SK-N-SH (cell line): ENCODE measurements at regions not wholly inside any gene's neighbourhood (a gene's known extent, or its start where the extent isn't known, plus 50 kb on each side); places are given as distances from the start of the nearest gene placed in this dataset.

ENCODE experiments used
- CTCF ChIA-PET: fragments of 300-600, 350-600 bp; formaldehyde crosslinking; extraction: SDS; loops from one replicate; lab custom pipeline; 2021; lab: Yijun Ruan, JAX
- POLR2A ChIA-PET: fragments of 350-600 bp; sonication (Branson Sonifier 250); formaldehyde crosslinking; extraction: SDS; loops from one replicate; lab custom pipeline; 2020; ENCODE audit warnings: antibody characterized with exemption, inconsistent platforms; lab: Yijun Ruan, JAX
- DNase-seq: peaks from one replicate; pipeline ENCODE4 v3.0.0; 2012
- H2AFZ ChIP-seq: fragments of 200-600 bp; sonication (generic); 2 replicates; pipeline ENCODE4 v1.8.1; 2016; ENCODE audit warnings: antibody characterized with exemption, mild to moderate bottlenecking, low read depth
- H3F3A ChIP-seq: fragments of 200-600 bp; sonication (generic); replicated peaks from 2 replicates; pipeline ENCODE3; 2016; ENCODE audit warnings: antibody characterized with exemption, mild to moderate bottlenecking; ENCODE audit not compliant: insufficient read depth
- H3K27ac ChIP-seq, 2 experiments: fragments of 200-500 bp in 1 of 2; fragments of 200-600 bp in 1 of 2; sonication (Bioruptor generic) in 1 of 2; sonication (generic), shearing (Covaris generic) in 1 of 2; 2 replicates each; pipeline versions ENCODE4 v1.5.1 to v1.6.1; 2014 to 2016; ENCODE audit warnings: low read depth in 2 of 2, inconsistent platforms in 1 of 2, low read length in 1 of 2, mild to moderate bottlenecking in 1 of 2, mixed read lengths in 1 of 2
- H3K27me3 ChIP-seq: fragments of 200-600 bp; sonication (generic), shearing (Covaris generic); 2 replicates; pipeline ENCODE4 v1.6.1; 2016; ENCODE audit warnings: mixed run types; ENCODE audit not compliant: insufficient read depth
- H3K36me3 ChIP-seq, 2 experiments: fragments of 200-500 bp in 1 of 2; fragments of 200-600 bp in 1 of 2; sonication (Bioruptor generic) in 1 of 2; sonication (generic) in 1 of 2; replicated peaks in 1 of 2; 2 replicates each; pipeline versions ENCODE3 to v1.5.1; 2014 to 2016; ENCODE audit warnings: low read length in 1 of 2, mild to moderate bottlenecking in 1 of 2; ENCODE audit not compliant: insufficient read depth in 2 of 2, control insufficient read depth in 1 of 2
- H3K4me1 ChIP-seq, 2 experiments: fragments of 200-500 bp in 1 of 2; fragments of 200-600 bp in 1 of 2; sonication (Bioruptor generic) in 1 of 2; sonication (generic), shearing (Covaris generic) in 1 of 2; 2 replicates each; pipeline versions ENCODE4 v1.5.1 to v1.6.1; 2014 to 2016; ENCODE audit warnings: low read depth in 1 of 2, low read length in 1 of 2, mixed run types in 1 of 2; ENCODE audit not compliant: insufficient read depth in 2 of 2, control insufficient read depth in 1 of 2
- H3K4me2 ChIP-seq: fragments of 200-600 bp; sonication (generic), shearing (Covaris generic); 2 replicates; pipeline ENCODE4 v1.6.1; 2017; ENCODE audit warnings: mixed run types
- H3K4me3 ChIP-seq, 2 experiments: fragments of 200-500 bp in 1 of 2; fragments of 200-600 bp in 1 of 2; sonication (Bioruptor generic) in 1 of 2; sonication (generic), shearing (Covaris generic) in 1 of 2; 2 replicates each; pipeline versions ENCODE4 v1.5.1 to v1.8.1; 2014 to 2016; ENCODE audit warnings: low read depth in 2 of 2, inconsistent platforms in 1 of 2, low read length in 1 of 2, mild to moderate bottlenecking in 1 of 2, mixed read lengths in 1 of 2, moderate library complexity in 1 of 2
- H3K79me2 ChIP-seq: fragments of 200-600 bp; sonication (generic); 2 replicates; pipeline ENCODE4 v1.8.1; 2017; ENCODE audit warnings: mild to moderate bottlenecking; ENCODE audit not compliant: insufficient read depth
- H3K9ac ChIP-seq: fragments of 200-600 bp; sonication (generic); 2 replicates; pipeline ENCODE4 v1.6.1; 2017; ENCODE audit warnings: mixed run types
- H3K9me2 ChIP-seq: fragments of 200-600 bp; sonication (generic); 2 replicates; pipeline ENCODE4 v1.6.1; 2017; ENCODE audit warnings: mixed run types
- H3K9me3 ChIP-seq: fragments of 200-600 bp; sonication (generic); 2 replicates; pipeline ENCODE4 v1.6.1; 2017; ENCODE audit warnings: mixed run types, mild to moderate bottlenecking, moderate library complexity
- H4K20me1 ChIP-seq: fragments of 200-600 bp; sonication (generic); 2 replicates; pipeline ENCODE4 v1.6.1; 2017; ENCODE audit warnings: mild to moderate bottlenecking, mixed run types; ENCODE audit not compliant: insufficient read depth
- EZH2phosphoT487 ChIP-seq: fragments of 200-600 bp; sonication (generic); IDR thresholded peaks from 2 replicates; pipeline ENCODE4 v1.6.1; 2017; ENCODE audit warnings: low read depth, mixed run types, mild to moderate bottlenecking, antibody characterized with exemption, moderate library complexity, borderline replicate concordance
- FOXJ3 ChIP-seq: sonication (generic); formaldehyde crosslinking; IDR thresholded peaks from 2 replicates; pipeline ENCODE4 v1.5.1; 2020; ENCODE audit warnings: mild to moderate bottlenecking, missing genetic modification reagents
- NFIC ChIP-seq: IDR thresholded peaks from 2 replicates; pipeline ENCODE4 v1.4.0; 2012; ENCODE audit warnings: borderline replicate concordance
- RAD21 ChIP-seq: IDR thresholded peaks from 2 replicates; pipeline ENCODE4 v1.6.1; 2012; ENCODE audit warnings: mild to moderate bottlenecking, low read length
- TCF12 ChIP-seq: IDR thresholded peaks from 2 replicates; pipeline ENCODE4 v1.4.0; 2012
- WGBS: methylation state at CpG from one replicate; pipeline ENCODE4 v1.1.6; 2017; ENCODE audit warnings: low lambda C conversion rate; 5-methylcytosine and 5-hydroxymethylcytosine counted together
- TF ChIP-seq, protein P1 (sequence below): IDR thresholded peaks from 2 replicates; pipeline ENCODE4 v1.6.1; 2012; ENCODE audit warnings: mild to moderate bottlenecking, low read depth, low read length, moderate library complexity
- TF ChIP-seq, protein P2 (sequence below): fragments of 200-600 bp; sonication (generic); IDR thresholded peaks from 2 replicates; pipeline ENCODE4 v1.6.1; 2017; ENCODE audit warnings: antibody characterized with exemption, mild to moderate bottlenecking, moderate library complexity

DNA sequence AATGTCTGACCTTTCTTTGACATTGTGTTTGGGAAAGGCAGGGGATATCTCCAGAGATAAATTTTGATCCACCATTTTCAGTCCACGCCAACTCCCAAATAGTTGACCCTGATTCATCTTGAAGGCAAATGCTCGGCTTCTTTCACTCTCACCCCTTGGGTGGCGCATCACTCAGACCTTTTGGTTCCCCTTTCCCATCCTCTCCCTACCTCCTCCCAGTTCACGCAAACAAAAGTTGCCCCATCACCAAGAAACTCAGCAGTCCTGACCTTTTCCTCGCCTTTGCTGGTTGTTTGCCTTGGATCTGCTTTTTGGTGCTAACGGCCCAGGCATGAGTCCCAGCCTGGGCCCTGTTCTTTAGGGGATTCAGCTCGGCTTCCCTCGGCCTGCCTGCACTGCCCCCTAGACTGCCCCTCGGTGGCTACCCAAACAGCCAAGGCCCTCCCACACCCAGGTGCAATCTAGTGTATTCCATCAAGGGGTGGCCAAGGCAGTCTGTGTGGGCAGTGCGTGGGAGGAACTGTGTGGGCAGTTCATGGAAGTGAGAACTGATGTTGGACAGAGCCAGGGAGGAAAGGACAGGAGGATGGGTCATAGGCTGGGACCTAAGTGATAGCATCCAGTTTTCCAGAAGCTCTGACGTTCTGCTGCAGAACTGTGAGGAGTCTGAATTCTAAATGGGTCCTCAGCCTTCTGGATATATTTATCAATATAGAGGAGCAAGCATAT, 255.7 kb downstream of the DLEU7 start:
- Histone ChIP-seq H3K27me3 (no peaks in the 10 kb centered on the region), H3K79me2 (no peaks in the 10 kb centered on the region), H3K9me2 (no peaks in the 10 kb centered on the region), H3K4me1 (peaks cover 2 to 22% of the 10 kb centered on the region in 2 experiments; a peak in 3 of 4 replicates), H3K36me3 (no peaks in the 10 kb centered on the region), H3K9ac (no peak overlapping the region), H3K9me3 (no peaks in the 10 kb centered on the region), H3F3A (peaks cover 37% of the 10 kb centered on the region), H4K20me1 (no peaks in the 10 kb centered on the region), H3K4me3 (no peak overlapping the region), H3K4me2 (no peak overlapping the region), H3K27ac (peak overlapping the region in 1 of 2 experiments; percentile 96; a peak in 2 of 4 replicates), H2AFZ (0 out of 2 replicates have a peak overlapping the region, but pooled peaks have one; percentile 21)
- no peak for TF ChIP-seq RAD21
- no peak for TF ChIP-seq EZH2phosphoT487
- TF ChIP-seq, protein P1, sequence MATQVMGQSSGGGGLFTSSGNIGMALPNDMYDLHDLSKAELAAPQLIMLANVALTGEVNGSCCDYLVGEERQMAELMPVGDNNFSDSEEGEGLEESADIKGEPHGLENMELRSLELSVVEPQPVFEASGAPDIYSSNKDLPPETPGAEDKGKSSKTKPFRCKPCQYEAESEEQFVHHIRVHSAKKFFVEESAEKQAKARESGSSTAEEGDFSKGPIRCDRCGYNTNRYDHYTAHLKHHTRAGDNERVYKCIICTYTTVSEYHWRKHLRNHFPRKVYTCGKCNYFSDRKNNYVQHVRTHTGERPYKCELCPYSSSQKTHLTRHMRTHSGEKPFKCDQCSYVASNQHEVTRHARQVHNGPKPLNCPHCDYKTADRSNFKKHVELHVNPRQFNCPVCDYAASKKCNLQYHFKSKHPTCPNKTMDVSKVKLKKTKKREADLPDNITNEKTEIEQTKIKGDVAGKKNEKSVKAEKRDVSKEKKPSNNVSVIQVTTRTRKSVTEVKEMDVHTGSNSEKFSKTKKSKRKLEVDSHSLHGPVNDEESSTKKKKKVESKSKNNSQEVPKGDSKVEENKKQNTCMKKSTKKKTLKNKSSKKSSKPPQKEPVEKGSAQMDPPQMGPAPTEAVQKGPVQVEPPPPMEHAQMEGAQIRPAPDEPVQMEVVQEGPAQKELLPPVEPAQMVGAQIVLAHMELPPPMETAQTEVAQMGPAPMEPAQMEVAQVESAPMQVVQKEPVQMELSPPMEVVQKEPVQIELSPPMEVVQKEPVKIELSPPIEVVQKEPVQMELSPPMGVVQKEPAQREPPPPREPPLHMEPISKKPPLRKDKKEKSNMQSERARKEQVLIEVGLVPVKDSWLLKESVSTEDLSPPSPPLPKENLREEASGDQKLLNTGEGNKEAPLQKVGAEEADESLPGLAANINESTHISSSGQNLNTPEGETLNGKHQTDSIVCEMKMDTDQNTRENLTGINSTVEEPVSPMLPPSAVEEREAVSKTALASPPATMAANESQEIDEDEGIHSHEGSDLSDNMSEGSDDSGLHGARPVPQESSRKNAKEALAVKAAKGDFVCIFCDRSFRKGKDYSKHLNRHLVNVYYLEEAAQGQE, result peak; percentile 72; the same call in 1 of the 2 replicates
- TF ChIP-seq NFIC, result no peak
- TF ChIP-seq FOXJ3 (CRISPR knock-in tag), result no peak
- 92% methylated on average over 11 of the region's 11 CpGs for WGBS
- DNase-seq, result no peak
- CTCF ChIA-PET, result interaction anchor here (0.6 kb wide), 1 partner anchor 23 kb away, joined by 3 read pairs; no protein-coding TSS in a partner anchor
- POLR2A ChIA-PET, result no interaction called here

DNA sequence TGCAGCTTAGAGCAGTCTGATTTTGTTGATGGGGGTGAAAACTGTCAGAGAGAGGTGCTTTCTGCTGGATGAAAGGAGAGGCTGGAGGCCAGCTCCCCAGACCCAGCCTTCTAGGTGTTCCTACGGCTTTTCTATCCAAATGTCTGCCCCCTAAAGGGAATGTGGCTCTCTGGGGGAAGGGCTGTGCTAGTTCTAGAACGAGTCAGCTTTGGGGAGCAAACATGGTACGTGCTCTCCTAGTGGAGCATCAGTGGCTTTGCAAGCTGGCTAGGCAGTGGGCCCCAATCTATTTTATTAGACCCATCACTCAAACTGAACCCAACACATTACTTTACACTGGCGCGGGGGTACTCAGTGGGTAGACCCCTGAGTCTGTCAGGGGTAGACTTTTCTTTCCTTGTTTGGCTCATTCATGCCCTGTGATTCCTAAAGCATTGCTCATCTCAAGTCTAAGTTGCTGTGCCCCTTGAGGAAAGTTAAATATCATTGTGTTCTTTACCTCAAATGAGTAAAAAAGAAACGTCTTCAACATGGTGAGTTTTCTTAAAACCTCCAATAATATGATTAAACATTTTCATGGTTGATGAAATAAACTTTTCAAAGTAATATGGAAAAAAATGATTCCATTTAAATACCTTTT, 254.9 kb downstream of the DLEU7 start:
- no peaks in the 10 kb centered on the region for H3K9me3 ChIP-seq
- peak overlapping the region; percentile 21; the same call in 1 of the 2 replicates for H2AFZ ChIP-seq
- peak overlapping the region; percentile 15; the same call in 1 of the 2 replicates for H3K9ac ChIP-seq
- no peak for DNase-seq
- no peak overlapping the region for H3K4me3 ChIP-seq
- no peaks in the 10 kb centered on the region for H3K9me2 ChIP-seq
- H3K27me3 ChIP-seq, result no peaks in the 10 kb centered on the region
- peaks cover 0 to 6% of the 10 kb centered on the region in 2 experiments for H3K36me3 ChIP-seq
- TF ChIP-seq, protein P2, sequence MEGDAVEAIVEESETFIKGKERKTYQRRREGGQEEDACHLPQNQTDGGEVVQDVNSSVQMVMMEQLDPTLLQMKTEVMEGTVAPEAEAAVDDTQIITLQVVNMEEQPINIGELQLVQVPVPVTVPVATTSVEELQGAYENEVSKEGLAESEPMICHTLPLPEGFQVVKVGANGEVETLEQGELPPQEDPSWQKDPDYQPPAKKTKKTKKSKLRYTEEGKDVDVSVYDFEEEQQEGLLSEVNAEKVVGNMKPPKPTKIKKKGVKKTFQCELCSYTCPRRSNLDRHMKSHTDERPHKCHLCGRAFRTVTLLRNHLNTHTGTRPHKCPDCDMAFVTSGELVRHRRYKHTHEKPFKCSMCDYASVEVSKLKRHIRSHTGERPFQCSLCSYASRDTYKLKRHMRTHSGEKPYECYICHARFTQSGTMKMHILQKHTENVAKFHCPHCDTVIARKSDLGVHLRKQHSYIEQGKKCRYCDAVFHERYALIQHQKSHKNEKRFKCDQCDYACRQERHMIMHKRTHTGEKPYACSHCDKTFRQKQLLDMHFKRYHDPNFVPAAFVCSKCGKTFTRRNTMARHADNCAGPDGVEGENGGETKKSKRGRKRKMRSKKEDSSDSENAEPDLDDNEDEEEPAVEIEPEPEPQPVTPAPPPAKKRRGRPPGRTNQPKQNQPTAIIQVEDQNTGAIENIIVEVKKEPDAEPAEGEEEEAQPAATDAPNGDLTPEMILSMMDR, result peak; percentile 12; the same call in 1 of the 2 replicates
- no peak for TF ChIP-seq TCF12
- peak overlapping the region; percentile 48 for H3K4me2 ChIP-seq
- H3K79me2 ChIP-seq, result no peaks in the 10 kb centered on the region
- CTCF ChIA-PET, result interaction anchor here (0.6 kb wide), 1 partner anchor 24 kb away, joined by 3 read pairs; no protein-coding TSS in a partner anchor
- POLR2A ChIA-PET, result no interaction called here
- H3K4me1 ChIP-seq, result peaks cover 2 to 28% of the 10 kb centered on the region in 2 experiments; a peak in 3 of 4 replicates
- H3F3A ChIP-seq, result peaks cover 45% of the 10 kb centered on the region
- WGBS, result 84% methylated on average over 4 of the region's 6 CpGs
- no peaks in the 10 kb centered on the region for H4K20me1 ChIP-seq
- H3K27ac ChIP-seq, result peak overlapping the region in 1 of 2 experiments; percentile 96; a peak in 2 of 4 replicates
